ENCODE measurements at regions not wholly inside any gene's neighbourhood (a gene's known extent, or its start where the extent isn't known, plus 50 kb on each side); places are given as distances from the start of the nearest gene placed in this dataset.

- WGBS, 10 experiments = 3 to 90% (median 53%) methylated on average over 1 to 11 of the region's 11 CpGs
Observed at GRCh38 chr2:16302431-16303272, 362.3 kb downstream of the MYCN start.

DNA sequence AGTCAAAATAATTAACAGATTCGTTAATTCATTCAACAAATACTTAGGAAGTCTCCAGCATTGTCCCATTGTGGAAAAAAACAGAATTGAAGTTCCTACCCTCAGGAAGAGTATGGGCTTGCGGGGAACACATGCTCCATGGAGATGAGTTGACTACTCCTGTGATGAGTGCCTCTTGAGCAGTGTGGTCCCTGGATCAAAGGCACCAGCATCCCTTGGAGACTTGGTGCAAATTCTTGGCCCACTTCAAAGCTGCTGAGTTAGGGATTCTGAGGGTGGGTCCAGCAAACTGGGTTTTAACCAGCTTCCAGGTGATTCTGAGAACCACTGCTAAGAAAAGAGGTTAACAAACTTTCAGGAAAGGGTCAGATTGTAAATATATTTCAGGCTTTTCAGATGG, 361.6 kb downstream of the MYCN start:
- Histone ChIP-seq H3K4me1 (replicated peaks in 1 of 2) (peaks cover 0 to 8% of the 10 kb centered on the region in 2 donors), H3K4me3 (no peak overlapping the region), H3K27ac (no peak overlapping the region)
- ATAC-seq (replicated peaks in 6 of 8) = no peak
- 0 to 100% (median 60%) methylated on average over 1 to 2 of the region's 2 CpGs; no CpG with 5 or more reads in 2 of the 10 experiments for WGBS, 10 experiments
- in situ Hi-C loops (cut with MboI; ENCODE audit: low pct_unique_long_range_greater_than_20kb in 2 of 9, low sequenced_read_pairs in 9 of 9, unreplicated experiment in 9 of 9) = no loop called here

More at GRCh38 chr2:16302431-16303272, 362.3 kb downstream of the MYCN start:
- H3K4me1 ChIP-seq (replicated peaks in 1 of 2) = peaks cover 0 to 8% of the 10 kb centered on the region in 2 donors
- H3K4me3 ChIP-seq = no peak overlapping the region
- H3K27ac ChIP-seq = no peak overlapping the region
- in situ Hi-C loops (cut with MboI; ENCODE audit: low pct_unique_long_range_greater_than_20kb in 2 of 9, low sequenced_read_pairs in 9 of 9, unreplicated experiment in 9 of 9) = no loop called here
- ATAC-seq (replicated peaks in 6 of 8) = no peak

DNA sequence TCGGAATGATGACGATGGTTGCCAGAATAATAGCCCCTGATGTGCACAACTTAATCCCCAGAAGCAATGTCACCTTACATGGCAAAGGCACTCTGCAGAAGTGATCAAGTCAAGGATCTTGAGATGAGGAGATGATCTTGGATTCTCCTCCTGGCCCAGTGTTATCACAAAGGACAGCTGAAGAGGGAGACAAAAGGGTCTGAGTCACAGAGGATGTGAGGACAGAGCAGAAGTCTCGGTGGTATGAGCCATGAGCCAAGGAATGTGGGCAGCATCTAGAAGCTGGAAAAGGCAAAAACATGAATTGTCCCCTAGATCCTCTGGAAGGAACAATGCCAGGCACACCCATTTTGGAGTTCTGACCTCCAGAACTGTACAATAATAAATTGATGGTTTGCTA, 358.5 kb downstream of the MYCN start:
- ATAC-seq (replicated peaks in 6 of 8) = no peak
- in situ Hi-C loops (cut with MboI; ENCODE audit: low pct_unique_long_range_greater_than_20kb in 2 of 9, low sequenced_read_pairs in 9 of 9, unreplicated experiment in 9 of 9) = loop anchor here in 2 of 9 experiments (25.0 kb wide), 2 partner anchors 362 to 662 kb away; partner anchors contain the start of gene MYCN (in 2 of the 2)
- no peak overlapping the region for H3K4me3 ChIP-seq
- no peak overlapping the region for H3K27ac ChIP-seq
- H3K4me1 ChIP-seq (replicated peaks in 1 of 2) = peaks cover 0 to 7% of the 10 kb centered on the region in 2 donors
- 4 to 100% (median 94%) methylated on average over 1 to 3 of the region's 3 CpGs; no CpG with 5 or more reads in 1 of the 10 experiments for WGBS, 10 experiments

- no peak for ATAC-seq (replicated peaks in 6 of 8)
- no peak overlapping the region for H3K4me3 ChIP-seq
- no peak overlapping the region for H3K27ac ChIP-seq
- peaks cover 6 to 8% of the 10 kb centered on the region in 2 donors for H3K4me1 ChIP-seq (replicated peaks in 1 of 2)
- in situ Hi-C loops (cut with MboI; ENCODE audit: low pct_unique_long_range_greater_than_20kb in 2 of 9, low sequenced_read_pairs in 9 of 9, unreplicated experiment in 9 of 9) = loop anchor here in 2 of 9 experiments (25.0 kb wide), 2 partner anchors 359 to 659 kb away; partner anchors contain the start of gene MYCN (in 2 of the 2)
- 13 to 100% (median 78%) methylated on average over 1 to 7 of the region's 8 CpGs; no CpG with 5 or more reads in 1 of the 10 experiments for WGBS, 10 experiments
Observed at GRCh38 chr2:16296331-16297250, 356.2 kb downstream of the MYCN start.

DNA sequence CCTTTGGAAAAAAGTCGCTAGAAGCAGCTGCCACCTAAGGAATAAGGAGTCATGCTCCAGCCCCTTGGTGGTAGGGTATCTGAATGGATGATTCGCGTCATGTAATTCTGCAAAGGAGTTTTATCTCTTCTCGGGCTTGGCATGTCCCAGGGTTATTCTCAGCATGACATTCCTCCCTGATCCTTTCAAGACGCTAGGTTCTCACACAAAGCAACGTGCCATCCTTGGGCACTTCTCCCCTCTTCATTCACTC, 355.6 kb downstream of the MYCN start:
- in situ Hi-C loops (cut with MboI; ENCODE audit: low pct_unique_long_range_greater_than_20kb in 2 of 9, low sequenced_read_pairs in 9 of 9, unreplicated experiment in 9 of 9) = loop anchor here in 2 of 9 experiments (25.0 kb wide), 2 partner anchors 359 to 659 kb away; partner anchors contain the start of gene MYCN (in 2 of the 2)
- WGBS, 10 experiments = 6 to 100% (median 90%) methylated on average over 1 to 5 of the region's 6 CpGs; no CpG with 5 or more reads in 1 of the 10 experiments
- Histone ChIP-seq H3K27ac (no peak overlapping the region), H3K4me1 (replicated peaks in 1 of 2) (peaks cover 6 to 8% of the 10 kb centered on the region in 2 donors), H3K4me3 (no peak overlapping the region)
- ATAC-seq (replicated peaks in 6 of 8) = no peak

DNA sequence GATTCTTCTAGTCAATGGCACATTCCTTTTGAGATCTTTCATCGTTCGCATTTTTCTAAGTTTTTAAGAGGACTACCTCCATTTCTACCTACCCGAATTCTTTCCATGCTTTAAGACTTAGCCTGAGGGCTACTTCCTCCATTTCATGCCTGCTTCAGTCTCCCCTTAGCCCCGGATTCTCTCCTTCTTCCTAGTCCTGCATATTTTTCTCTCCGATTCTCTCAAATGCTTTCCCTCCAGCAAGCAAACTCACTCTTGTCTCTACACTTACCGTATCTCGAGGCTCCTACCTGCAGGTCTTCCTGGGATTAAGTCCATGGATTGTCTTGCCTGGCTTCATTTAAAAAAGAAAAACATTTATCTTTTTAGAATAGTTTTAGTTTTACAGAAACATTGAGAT, 354.4 kb downstream of the MYCN start:
- in situ Hi-C loops (cut with MboI; ENCODE audit: low pct_unique_long_range_greater_than_20kb in 2 of 9, low sequenced_read_pairs in 9 of 9, unreplicated experiment in 9 of 9) = loop anchor here in 2 of 9 experiments (25.0 kb wide), 2 partner anchors 357 to 657 kb away; partner anchors contain the start of gene MYCN (in 2 of the 2)
- Histone ChIP-seq H3K4me1 (replicated peaks in 1 of 2) (peaks cover 6 to 8% of the 10 kb centered on the region in 2 donors), H3K4me3 (no peak overlapping the region), H3K27ac (no peak overlapping the region)
- ATAC-seq (replicated peaks in 6 of 8) = no peak
- 34 to 97% (median 90%) methylated on average over 5 to 7 of the region's 7 CpGs for WGBS, 10 experiments

DNA sequence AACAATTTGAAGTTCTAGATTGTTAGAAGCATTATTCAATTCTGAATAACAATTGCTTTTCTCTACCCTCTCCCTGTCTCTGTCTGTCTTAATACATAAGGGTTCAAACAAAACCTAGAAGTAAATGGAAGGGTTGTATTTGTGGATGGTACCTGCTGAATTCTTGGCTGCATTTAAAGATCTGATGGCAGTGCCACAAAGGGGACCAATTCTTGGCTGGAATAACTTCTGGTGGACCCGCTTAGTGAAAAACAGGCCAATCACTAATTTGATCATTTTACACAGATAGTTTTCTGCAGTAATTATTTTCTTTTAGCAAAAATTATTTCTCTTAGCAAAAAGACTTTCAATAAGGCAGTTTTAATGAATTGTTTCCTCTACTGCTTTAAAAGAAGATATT, 353.5 kb downstream of the MYCN start:
- Histone ChIP-seq H3K4me3 (no peak overlapping the region), H3K27ac (no peak overlapping the region), H3K4me1 (replicated peaks in 1 of 2) (peaks cover 6 to 8% of the 10 kb centered on the region in 2 donors)
- in situ Hi-C loops (cut with MboI; ENCODE audit: low pct_unique_long_range_greater_than_20kb in 2 of 9, low sequenced_read_pairs in 9 of 9, unreplicated experiment in 9 of 9) = loop anchor here in 2 of 9 experiments (25.0 kb wide), 2 partner anchors 357 to 657 kb away; partner anchors contain the start of gene MYCN (in 2 of the 2)
- no peak for ATAC-seq (replicated peaks in 6 of 8)
- 0 to 100% (median 90%) methylated on average over 1 of the region's 1 CpG; no CpG with 5 or more reads in 2 of the 10 experiments for WGBS, 10 experiments

GRCh38 chr2:16293398-16293797, 353.0 kb downstream of the MYCN start:
- Histone ChIP-seq H3K4me3 (no peak overlapping the region), H3K4me1 (replicated peaks in 1 of 2) (peaks cover 6 to 8% of the 10 kb centered on the region in 2 donors), H3K27ac (no peak overlapping the region)
- in situ Hi-C loops (cut with MboI; ENCODE audit: low pct_unique_long_range_greater_than_20kb in 2 of 9, low sequenced_read_pairs in 9 of 9, unreplicated experiment in 9 of 9) = loop anchor here in 2 of 9 experiments (25.0 kb wide), 2 partner anchors 356 to 656 kb away; partner anchors contain the start of gene MYCN (in 2 of the 2)
- 0 to 83% (median 24%) methylated on average over 1 to 6 of the region's 6 CpGs; no CpG with 5 or more reads in 2 of the 10 experiments for WGBS, 10 experiments
- peak in 5 of 8 experiments; percentile 16 to 72 (median 46) for ATAC-seq (replicated peaks in 6 of 8)

DNA sequence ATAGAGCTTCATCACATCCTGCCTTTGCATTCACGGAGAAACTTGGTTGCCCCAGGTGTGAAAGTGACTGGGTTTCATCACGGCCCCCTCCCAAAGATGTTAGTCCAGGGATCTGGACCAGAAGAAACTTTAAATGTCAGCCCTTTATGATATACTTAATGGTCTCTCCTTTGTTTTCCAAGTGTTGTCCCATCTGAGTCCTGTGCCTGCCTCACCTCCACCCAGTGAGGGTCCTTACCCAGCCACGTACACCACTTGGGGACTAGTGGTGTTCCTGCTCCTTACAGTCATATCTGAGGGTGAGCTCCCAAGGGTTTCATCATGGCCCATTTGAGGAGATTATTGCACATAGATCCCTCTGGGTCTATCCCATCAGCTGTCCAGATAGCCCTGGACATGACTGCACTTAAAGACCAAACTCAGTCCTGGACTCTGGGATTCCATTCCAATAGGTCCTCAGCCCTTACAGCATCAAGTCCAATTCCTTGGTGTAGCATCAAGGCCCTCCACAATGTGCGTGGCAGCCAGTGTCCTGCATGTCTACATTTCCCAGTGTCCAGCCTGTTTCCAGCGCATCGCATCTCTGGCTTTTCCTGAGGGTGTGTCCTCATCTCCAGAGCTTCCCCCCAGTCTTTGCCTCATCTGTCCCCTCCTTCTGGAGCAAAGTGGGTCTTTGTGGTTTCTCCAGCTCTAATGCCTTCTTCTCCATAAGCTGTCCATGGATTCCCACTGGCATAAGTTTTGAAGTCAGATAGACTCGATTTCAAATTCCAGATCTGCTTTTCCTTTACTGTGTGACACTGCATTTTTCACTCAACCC, 351.6 kb downstream of the MYCN start:
- in situ Hi-C loops (cut with MboI; ENCODE audit: low pct_unique_long_range_greater_than_20kb in 2 of 9, low sequenced_read_pairs in 9 of 9, unreplicated experiment in 9 of 9) = loop anchor here in 2 of 9 experiments (25.0 kb wide), 2 partner anchors 355 to 655 kb away; partner anchors contain the start of gene MYCN (in 2 of the 2)
- no peak overlapping the region for H3K4me3 ChIP-seq
- ATAC-seq (replicated peaks in 6 of 8) = no peak
- 20 to 100% (median 67%) methylated on average over 1 to 6 of the region's 7 CpGs; no CpG with 5 or more reads in 2 of the 10 experiments for WGBS, 10 experiments
- no peak overlapping the region for H3K27ac ChIP-seq
- H3K4me1 ChIP-seq (replicated peaks in 1 of 2) = peaks cover 6 to 8% of the 10 kb centered on the region in 2 donors

GRCh38 chr2:16291226-16291625, 350.9 kb downstream of the MYCN start:
- H3K4me3 ChIP-seq = no peak overlapping the region
- 43 to 100% (median 80%) methylated on average over 1 to 4 of the region's 4 CpGs; no CpG with 5 or more reads in 4 of the 10 experiments for WGBS, 10 experiments
- in situ Hi-C loops (cut with MboI; ENCODE audit: low pct_unique_long_range_greater_than_20kb in 2 of 9, low sequenced_read_pairs in 9 of 9, unreplicated experiment in 9 of 9) = loop anchor here in 2 of 9 experiments (25.0 kb wide), 2 partner anchors 354 to 654 kb away; partner anchors contain the start of gene MYCN (in 2 of the 2)
- peaks cover 6 to 8% of the 10 kb centered on the region in 2 donors for H3K4me1 ChIP-seq (replicated peaks in 1 of 2)
- peak in 1 of 8 experiments; percentile 9 for ATAC-seq (replicated peaks in 6 of 8)
- H3K27ac ChIP-seq = no peak overlapping the region

DNA sequence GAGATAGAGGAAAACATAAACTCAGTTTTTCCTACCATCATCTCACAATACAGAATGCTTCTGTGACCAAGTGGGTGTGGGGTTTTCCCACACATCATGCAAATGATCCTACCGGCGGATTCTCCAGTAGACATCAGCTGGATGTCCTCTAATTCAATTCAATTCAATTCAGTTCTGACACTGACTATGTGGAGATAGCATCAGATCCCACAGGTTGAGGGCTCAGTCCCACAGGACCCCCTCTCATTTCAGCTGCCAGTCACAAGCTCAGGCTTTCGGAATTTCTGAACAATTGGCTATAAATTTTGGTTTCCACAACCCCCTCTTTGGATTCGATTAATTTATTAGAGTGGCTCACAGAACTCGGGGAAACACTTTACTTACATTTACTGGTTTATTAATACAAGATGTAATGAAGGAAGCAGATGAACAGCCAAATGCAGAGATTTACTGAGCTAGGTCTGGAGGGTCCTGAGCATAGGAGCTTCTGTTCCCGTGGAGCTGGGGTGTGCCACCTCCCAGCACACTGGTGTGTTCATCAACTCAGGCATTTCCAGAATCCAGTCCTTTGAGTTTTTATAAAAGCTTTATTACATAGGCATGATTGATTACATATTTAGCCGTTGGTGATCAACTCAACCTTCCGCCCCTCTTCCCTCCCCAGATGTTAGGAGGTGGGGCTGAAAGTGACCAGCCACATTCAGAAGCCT, 350.1 kb downstream of the MYCN start:
- Histone ChIP-seq H3K4me1 (replicated peaks in 1 of 2) (peaks cover 6 to 8% of the 10 kb centered on the region in 2 donors), H3K27ac (no peak overlapping the region), H3K4me3 (no peak overlapping the region)
- 0 to 74% (median 50%) methylated on average over 2 to 7 of the region's 8 CpGs; no CpG with 5 or more reads in 3 of the 10 experiments for WGBS, 10 experiments
- in situ Hi-C loops (cut with MboI; ENCODE audit: low pct_unique_long_range_greater_than_20kb in 2 of 9, low sequenced_read_pairs in 9 of 9, unreplicated experiment in 9 of 9) = loop anchor here in 2 of 9 experiments (25.0 kb wide), 2 partner anchors 353 to 653 kb away; partner anchors contain the start of gene MYCN (in 2 of the 2)
- ATAC-seq (replicated peaks in 6 of 8) = no peak

All from motor neuron (in vitro differentiated cells).